Stomach smooth muscle (tissue), 2 donors: ENCODE measurements at regions not wholly inside any gene's neighbourhood (a gene's known extent, or its start where the extent isn't known, plus 50 kb on each side); places are given as distances from the start of the nearest gene placed in this dataset.

Experiments used
- H3K27ac ChIP-seq: one replicate; pipeline ENCODE4 v1.7.0; 2013; ENCODE audit warnings: mild to moderate bottlenecking, low read length, inconsistent platforms
- H3K27me3 ChIP-seq, 2 donors: one replicate each; pipeline ENCODE4 v1.7.0; 2013; ENCODE audit warnings: low read length in 2 of 2; ENCODE audit not compliant: insufficient read depth in 2 of 2, control insufficient read depth in 1 of 2
- H3K36me3 ChIP-seq, 2 donors: one replicate each; pipeline ENCODE4 v1.7.0; 2013; ENCODE audit warnings: low read length in 2 of 2; ENCODE audit not compliant: control insufficient read depth in 2 of 2, insufficient read depth in 2 of 2
- H3K4me1 ChIP-seq: one replicate; pipeline ENCODE4 v1.7.0; 2013; ENCODE audit warnings: low read length; ENCODE audit not compliant: control insufficient read depth, insufficient read depth
- H3K4me3 ChIP-seq, 2 donors: one replicate each; pipeline ENCODE4 v1.7.0; 2013; ENCODE audit warnings: low read length in 2 of 2
- H3K9ac ChIP-seq, 2 donors: one replicate each; pipeline ENCODE4 v1.7.0; 2013; ENCODE audit warnings: low read length in 2 of 2, mild to moderate bottlenecking in 1 of 2
- H3K9me3 ChIP-seq, 2 donors: one replicate each; pipeline ENCODE4 v1.7.0; 2013; ENCODE audit warnings: low read length in 2 of 2; ENCODE audit not compliant: control insufficient read depth in 2 of 2
- donor health status: healthy.
- donor health status: Pancreatic carcinoma.

GRCh38 chr6:144847916-144848315, 562.8 kb downstream of the UTRN start:
- peaks cover 5 to 12% of the 10 kb centered on the region in 2 donors for H3K36me3 ChIP-seq
- no peak overlapping the region for H3K4me3 ChIP-seq
- H3K27me3 ChIP-seq, result no peaks in the 10 kb centered on the region
- no peaks in the 10 kb centered on the region for H3K9me3 ChIP-seq
- H3K4me1 ChIP-seq, result no peaks in the 10 kb centered on the region
- H3K27ac ChIP-seq, result no peak overlapping the region
- no peak overlapping the region for H3K9ac ChIP-seq

DNA sequence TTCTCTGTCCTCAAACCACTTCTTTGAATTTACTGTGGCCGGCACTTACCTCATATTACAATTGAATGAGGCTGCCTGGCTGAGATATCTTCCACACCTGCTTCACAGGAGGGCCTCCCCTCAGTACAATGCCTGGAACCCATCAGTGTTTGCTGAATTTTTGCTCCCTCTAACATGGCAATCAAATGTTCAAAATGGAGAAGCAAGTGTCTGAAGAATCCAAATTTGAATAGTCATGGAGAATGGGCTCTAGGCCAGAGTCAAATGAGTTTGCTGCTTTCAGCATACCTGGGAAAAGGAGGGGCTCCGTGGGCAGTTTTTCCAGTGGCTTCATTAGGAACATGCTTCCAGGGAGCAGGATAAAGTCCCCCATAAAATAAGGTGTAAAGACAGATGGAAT, 564.8 kb downstream of the UTRN start:
- Histone ChIP-seq H3K9me3 (no peaks in the 10 kb centered on the region), H3K36me3 (peaks cover 5 to 9% of the 10 kb centered on the region in 2 donors), H3K4me3 (no peak overlapping the region), H3K9ac (no peak overlapping the region), H3K4me1 (no peaks in the 10 kb centered on the region), H3K27me3 (no peaks in the 10 kb centered on the region), H3K27ac (no peak overlapping the region)

- H3K4me3 ChIP-seq, result no peak overlapping the region
- H3K27me3 ChIP-seq, result no peaks in the 10 kb centered on the region
- no peak overlapping the region for H3K27ac ChIP-seq
- H3K9me3 ChIP-seq, result no peaks in the 10 kb centered on the region
- no peaks in the 10 kb centered on the region for H3K4me1 ChIP-seq
- no peak overlapping the region for H3K9ac ChIP-seq
- peaks cover 0 to 9% of the 10 kb centered on the region in 2 donors for H3K36me3 ChIP-seq
Observed at GRCh38 chr6:144853603-144854002, 568.5 kb downstream of the UTRN start.

GRCh38 chr6:144854654-144855053, 569.5 kb downstream of the UTRN start:
- Histone ChIP-seq H3K27me3 (no peaks in the 10 kb centered on the region), H3K9me3 (no peaks in the 10 kb centered on the region), H3K9ac (no peak overlapping the region), H3K4me1 (no peaks in the 10 kb centered on the region), H3K4me3 (no peak overlapping the region), H3K36me3 (peaks cover 0 to 9% of the 10 kb centered on the region in 2 donors), H3K27ac (no peak overlapping the region)

GRCh38 chr6:144855375-144855774, 570.2 kb downstream of the UTRN start:
- Histone ChIP-seq H3K4me1 (no peaks in the 10 kb centered on the region), H3K9ac (no peak overlapping the region), H3K27me3 (no peaks in the 10 kb centered on the region), H3K9me3 (no peaks in the 10 kb centered on the region), H3K4me3 (no peak overlapping the region), H3K36me3 (peaks cover 0 to 8% of the 10 kb centered on the region in 2 donors), H3K27ac (no peak overlapping the region)

DNA sequence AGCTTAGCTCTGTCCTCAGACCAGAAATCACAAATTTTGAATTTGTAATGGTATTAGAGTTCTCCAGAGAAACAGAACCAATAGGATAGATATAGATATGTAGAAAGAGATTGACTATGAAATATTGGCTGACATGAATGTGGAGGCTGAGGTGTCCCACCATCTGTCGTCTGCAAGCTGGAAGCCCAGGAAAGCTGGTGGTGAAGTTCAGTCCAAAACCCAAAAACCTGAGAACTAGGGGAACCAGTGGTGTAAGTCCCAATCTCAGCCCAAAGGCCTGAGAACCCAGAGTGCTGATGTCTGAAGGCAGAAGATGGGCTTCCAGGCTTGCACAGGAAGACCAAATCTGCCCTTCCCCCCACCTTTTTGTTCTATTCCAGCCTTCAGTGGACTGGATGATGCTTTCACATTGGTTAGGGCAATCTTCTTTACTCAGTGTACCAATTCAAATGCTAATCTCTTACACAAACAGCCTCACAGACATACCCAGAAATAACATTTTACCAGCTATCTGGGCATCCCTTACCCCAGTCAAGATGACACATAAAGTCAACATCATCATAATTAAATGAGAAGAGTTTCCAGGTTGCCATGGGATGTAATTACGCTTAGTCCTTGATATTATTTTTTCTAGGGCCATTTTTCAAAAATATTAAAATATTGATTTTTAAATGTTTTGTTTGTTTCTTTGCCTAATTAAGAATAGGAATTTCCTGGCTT, 570.8 kb downstream of the UTRN start:
- H3K4me1 ChIP-seq, result no peaks in the 10 kb centered on the region
- H3K9ac ChIP-seq, result no peak overlapping the region
- no peak overlapping the region for H3K27ac ChIP-seq
- peaks cover 0 to 2% of the 10 kb centered on the region in 2 donors for H3K36me3 ChIP-seq
- no peaks in the 10 kb centered on the region for H3K27me3 ChIP-seq
- no peak overlapping the region for H3K4me3 ChIP-seq
- no peaks in the 10 kb centered on the region for H3K9me3 ChIP-seq

- Histone ChIP-seq H3K36me3 (no peaks in the 10 kb centered on the region), H3K9ac (no peak overlapping the region), H3K9me3 (no peaks in the 10 kb centered on the region), H3K4me3 (no peak overlapping the region), H3K27me3 (no peaks in the 10 kb centered on the region), H3K4me1 (no peaks in the 10 kb centered on the region), H3K27ac (no peak overlapping the region)
Observed at GRCh38 chr6:144856622-144857021, 571.5 kb downstream of the UTRN start.

GRCh38 chr6:144857086-144857485, 572.0 kb downstream of the UTRN start:
- Histone ChIP-seq H3K9me3 (no peaks in the 10 kb centered on the region), H3K27me3 (peaks cover 0 to 2% of the 10 kb centered on the region in 2 donors), H3K27ac (no peak overlapping the region), H3K36me3 (no peaks in the 10 kb centered on the region), H3K4me3 (no peak overlapping the region), H3K9ac (no peak overlapping the region), H3K4me1 (no peaks in the 10 kb centered on the region)

- no peak overlapping the region for H3K27ac ChIP-seq
Observed at GRCh38 chr6:144862769-144863168, 577.6 kb downstream of the UTRN start.

GRCh38 chr6:144867761-144868160, 582.6 kb downstream of the UTRN start:
- no peaks in the 10 kb centered on the region for H3K9me3 ChIP-seq
- H3K9ac ChIP-seq, result no peak overlapping the region
- no peaks in the 10 kb centered on the region for H3K4me1 ChIP-seq
- H3K27ac ChIP-seq, result no peak overlapping the region
- no peaks in the 10 kb centered on the region for H3K36me3 ChIP-seq
- H3K27me3 ChIP-seq, result no peaks in the 10 kb centered on the region
- H3K4me3 ChIP-seq, result no peak overlapping the region

More at GRCh38 chr6:144862769-144863168, 577.6 kb downstream of the UTRN start:
- Histone ChIP-seq H3K4me3 (no peak overlapping the region), H3K27me3 (peaks cover 0 to 2% of the 10 kb centered on the region in 2 donors), H3K9me3 (no peaks in the 10 kb centered on the region), H3K36me3 (no peaks in the 10 kb centered on the region), H3K4me1 (no peaks in the 10 kb centered on the region), H3K9ac (no peak overlapping the region)

DNA sequence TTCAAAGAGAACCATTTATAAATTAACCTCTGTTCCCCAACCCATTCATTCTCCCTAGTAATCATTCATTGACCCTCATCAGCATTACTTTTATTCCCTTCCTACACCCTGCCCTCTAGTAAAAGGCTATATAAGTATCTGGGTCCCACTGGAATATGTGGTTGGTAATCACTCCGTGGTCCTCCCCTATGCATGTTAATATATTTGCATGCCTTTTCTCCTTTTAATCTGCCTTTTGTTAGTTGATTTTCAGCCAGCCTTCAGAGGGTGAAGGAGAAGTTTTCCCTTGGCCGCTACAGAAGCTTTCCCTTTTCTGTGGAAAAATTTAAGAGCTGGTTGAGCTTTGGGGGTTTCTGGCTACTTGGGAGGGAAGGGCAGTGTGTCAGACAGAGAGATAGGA, 585.6 kb downstream of the UTRN start:
- H3K4me1 ChIP-seq, result no peaks in the 10 kb centered on the region
- H3K9ac ChIP-seq, result no peak overlapping the region
- H3K27ac ChIP-seq, result no peak overlapping the region
- H3K36me3 ChIP-seq, result no peaks in the 10 kb centered on the region
- H3K4me3 ChIP-seq, result no peak overlapping the region
- no peaks in the 10 kb centered on the region for H3K9me3 ChIP-seq
- no peaks in the 10 kb centered on the region for H3K27me3 ChIP-seq
